Panc1 (cell line): ENCODE measurements at regions not wholly inside any gene's neighbourhood (a gene's known extent, or its start where the extent isn't known, plus 50 kb on each side); places are given as distances from the start of the nearest gene placed in this dataset.

Experiments
- ATAC-seq: fragments of 200-7000 bp; cut with Tn5 transposase; 2 replicates; pipeline ENCODE4 v1.9.1; 2020; ENCODE audit warnings: mild to moderate bottlenecking, moderate library complexity
- BruUV-seq: library from RNA; stranded (reverse); fragments of 400-500 nt; replicated peaks from 2 replicates; lab custom pipeline; 2021; lab: Mats Ljungman, UMichigan
- CTCF ChIA-PET: fragments of 300-600 bp; sonication (Branson Sonifier 250); formaldehyde crosslinking; loops from one replicate; lab custom pipeline; 2022; ENCODE audit warnings: antibody characterized with exemption; lab: Charles Lee
- POLR2A ChIA-PET: fragments of 300-600 bp; sonication (Branson Sonifier 250); formaldehyde crosslinking; loops from one replicate; lab custom pipeline; 2022; ENCODE audit warnings: antibody characterized with exemption; lab: Charles Lee
- DNase-seq: peaks from one replicate; pipeline ENCODE4 v3.0.0-alpha.2; 2010; ENCODE audit warnings: low read depth, low spot score
- H3K27ac ChIP-seq: 2 replicates; pipeline ENCODE4 v1.5.1; 2011; ENCODE audit warnings: mild to moderate bottlenecking, low read length, inconsistent platforms
- H3K27me3 ChIP-seq: fragments of 200-500 bp; sonication (Bioruptor generic); 2 replicates; pipeline ENCODE4 v1.6.0; 2014; ENCODE audit warnings: low read length, inconsistent platforms; ENCODE audit not compliant: control insufficient read depth, insufficient read depth
- H3K36me3 ChIP-seq: fragments of 200-500 bp; sonication (Bioruptor generic); 2 replicates; pipeline ENCODE4 v1.5.1; 2014; ENCODE audit warnings: inconsistent platforms, mild to moderate bottlenecking, low read length, moderate library complexity; ENCODE audit not compliant: control insufficient read depth, insufficient read depth
- H3K4me1 ChIP-seq: 2 replicates; pipeline ENCODE4 v1.5.1; 2011; ENCODE audit warnings: inconsistent platforms, mild to moderate bottlenecking, low read length, moderate library complexity; ENCODE audit not compliant: control insufficient read depth, insufficient read depth
- H3K4me3 ChIP-seq, 2 experiments: 2 replicates each; pipeline ENCODE4 v1.5.1; 2011 to 2012; ENCODE audit warnings: low read depth in 2 of 2, low read length in 2 of 2, mild to moderate bottlenecking in 2 of 2, inconsistent platforms in 1 of 2, moderate library complexity in 1 of 2
- H3K9me3 ChIP-seq: fragments of 200-500 bp; sonication (Bioruptor generic); 2 replicates; pipeline ENCODE4 v1.5.1; 2014; ENCODE audit warnings: low read depth, mild to moderate bottlenecking, inconsistent platforms, low read length, moderate library complexity; ENCODE audit not compliant: control insufficient read depth, insufficient read depth
- POLR2AphosphoS5 ChIP-seq: IDR thresholded peaks from 2 replicates; pipeline ENCODE4 v1.6.1; 2012; ENCODE audit warnings: mild to moderate bottlenecking, low read depth, low read length, moderate library complexity
- SIN3A ChIP-seq: IDR thresholded peaks from 2 replicates; pipeline ENCODE4 v1.6.1; 2012; ENCODE audit warnings: low read depth, mild to moderate bottlenecking, low read length, moderate library complexity, borderline replicate concordance; ENCODE audit not compliant: insufficient read depth
- TCF7L2 ChIP-seq: IDR thresholded peaks from 2 replicates; pipeline ENCODE4 v1.6.1; 2011; ENCODE audit warnings: mild to moderate bottlenecking, low read depth, low read length, inconsistent platforms
- in situ Hi-C: cut with HindIII; loops from 2 replicates; pipeline ENCODE4 v1.10.0; 2016; ENCODE audit warnings: low sequenced_read_pairs, low pct_unique_long_range_greater_than_20kb
- intact Hi-C: fragments of 100-400 bp; cut with micrococcal nuclease; formaldehyde crosslinking; loops from one replicate; pipeline ENCODE4 v1.10.0; 2022; ENCODE audit not compliant: unreplicated experiment
- TF ChIP-seq, protein P1 (sequence below): fragments of 450-650 bp; IDR thresholded peaks from 2 replicates; pipeline ENCODE4 v1.5.1; 2017; ENCODE audit warnings: mild to moderate bottlenecking
- TF ChIP-seq, protein P2 (sequence below), 2 experiments: IDR thresholded peaks; 2 replicates each; pipeline ENCODE4 v1.6.1; 2011 to 2012; ENCODE audit warnings: low read depth in 2 of 2, control low read depth in 1 of 2, low read length in 1 of 2, mild to moderate bottlenecking in 1 of 2, moderate library complexity in 1 of 2; ENCODE audit not compliant: insufficient read depth in 1 of 2

DNA sequence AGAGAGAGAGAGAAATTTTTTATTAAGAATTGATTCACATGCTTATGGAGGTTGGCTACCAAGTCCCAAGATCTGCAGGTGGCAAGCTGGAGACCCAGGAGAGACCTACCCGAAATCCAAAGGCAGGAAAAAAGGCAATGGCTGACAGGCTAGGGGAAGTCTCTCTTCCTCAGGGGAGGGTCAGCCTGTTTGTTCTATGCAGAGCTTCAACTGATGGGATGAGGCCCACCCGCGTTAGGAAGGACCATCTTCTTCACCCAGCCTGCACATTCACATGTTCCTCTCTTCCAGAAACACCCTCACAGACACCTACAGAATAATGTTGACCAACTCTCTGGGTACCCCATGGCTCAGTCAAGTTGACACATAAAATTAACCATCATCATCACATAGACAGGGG, 65.3 kb upstream of the SERP2 start:
- Histone ChIP-seq H3K9me3 (no peaks in the 10 kb centered on the region), H3K36me3 (no peaks in the 10 kb centered on the region), H3K4me1 (no peaks in the 10 kb centered on the region; the same call in 1 of the 2 replicates), H3K27me3 (no peaks in the 10 kb centered on the region), H3K27ac (no peak overlapping the region), H3K4me3 (no peak overlapping the region)
- intact Hi-C loops, result no loop called here
- TF ChIP-seq, protein P1, sequence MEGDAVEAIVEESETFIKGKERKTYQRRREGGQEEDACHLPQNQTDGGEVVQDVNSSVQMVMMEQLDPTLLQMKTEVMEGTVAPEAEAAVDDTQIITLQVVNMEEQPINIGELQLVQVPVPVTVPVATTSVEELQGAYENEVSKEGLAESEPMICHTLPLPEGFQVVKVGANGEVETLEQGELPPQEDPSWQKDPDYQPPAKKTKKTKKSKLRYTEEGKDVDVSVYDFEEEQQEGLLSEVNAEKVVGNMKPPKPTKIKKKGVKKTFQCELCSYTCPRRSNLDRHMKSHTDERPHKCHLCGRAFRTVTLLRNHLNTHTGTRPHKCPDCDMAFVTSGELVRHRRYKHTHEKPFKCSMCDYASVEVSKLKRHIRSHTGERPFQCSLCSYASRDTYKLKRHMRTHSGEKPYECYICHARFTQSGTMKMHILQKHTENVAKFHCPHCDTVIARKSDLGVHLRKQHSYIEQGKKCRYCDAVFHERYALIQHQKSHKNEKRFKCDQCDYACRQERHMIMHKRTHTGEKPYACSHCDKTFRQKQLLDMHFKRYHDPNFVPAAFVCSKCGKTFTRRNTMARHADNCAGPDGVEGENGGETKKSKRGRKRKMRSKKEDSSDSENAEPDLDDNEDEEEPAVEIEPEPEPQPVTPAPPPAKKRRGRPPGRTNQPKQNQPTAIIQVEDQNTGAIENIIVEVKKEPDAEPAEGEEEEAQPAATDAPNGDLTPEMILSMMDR, result no peak
- TF ChIP-seq SIN3A (no peak), POLR2AphosphoS5 (no peak), TCF7L2 (no peak)
- TF ChIP-seq, protein P2, sequence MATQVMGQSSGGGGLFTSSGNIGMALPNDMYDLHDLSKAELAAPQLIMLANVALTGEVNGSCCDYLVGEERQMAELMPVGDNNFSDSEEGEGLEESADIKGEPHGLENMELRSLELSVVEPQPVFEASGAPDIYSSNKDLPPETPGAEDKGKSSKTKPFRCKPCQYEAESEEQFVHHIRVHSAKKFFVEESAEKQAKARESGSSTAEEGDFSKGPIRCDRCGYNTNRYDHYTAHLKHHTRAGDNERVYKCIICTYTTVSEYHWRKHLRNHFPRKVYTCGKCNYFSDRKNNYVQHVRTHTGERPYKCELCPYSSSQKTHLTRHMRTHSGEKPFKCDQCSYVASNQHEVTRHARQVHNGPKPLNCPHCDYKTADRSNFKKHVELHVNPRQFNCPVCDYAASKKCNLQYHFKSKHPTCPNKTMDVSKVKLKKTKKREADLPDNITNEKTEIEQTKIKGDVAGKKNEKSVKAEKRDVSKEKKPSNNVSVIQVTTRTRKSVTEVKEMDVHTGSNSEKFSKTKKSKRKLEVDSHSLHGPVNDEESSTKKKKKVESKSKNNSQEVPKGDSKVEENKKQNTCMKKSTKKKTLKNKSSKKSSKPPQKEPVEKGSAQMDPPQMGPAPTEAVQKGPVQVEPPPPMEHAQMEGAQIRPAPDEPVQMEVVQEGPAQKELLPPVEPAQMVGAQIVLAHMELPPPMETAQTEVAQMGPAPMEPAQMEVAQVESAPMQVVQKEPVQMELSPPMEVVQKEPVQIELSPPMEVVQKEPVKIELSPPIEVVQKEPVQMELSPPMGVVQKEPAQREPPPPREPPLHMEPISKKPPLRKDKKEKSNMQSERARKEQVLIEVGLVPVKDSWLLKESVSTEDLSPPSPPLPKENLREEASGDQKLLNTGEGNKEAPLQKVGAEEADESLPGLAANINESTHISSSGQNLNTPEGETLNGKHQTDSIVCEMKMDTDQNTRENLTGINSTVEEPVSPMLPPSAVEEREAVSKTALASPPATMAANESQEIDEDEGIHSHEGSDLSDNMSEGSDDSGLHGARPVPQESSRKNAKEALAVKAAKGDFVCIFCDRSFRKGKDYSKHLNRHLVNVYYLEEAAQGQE (IDR thresholded peaks at IDR 0.05; ENCODE audit: insufficient read depth in 1 of 2, low read depth in 2 of 2, low read length in 1 of 2), result no peak
- BruUV-seq, result no TSS peak
- ATAC-seq (no peak), DNase-seq (no peak)
- in situ Hi-C loops, result no loop called here
- ChIA-PET POLR2A (no interaction called here), CTCF (no interaction called here)

DNA sequence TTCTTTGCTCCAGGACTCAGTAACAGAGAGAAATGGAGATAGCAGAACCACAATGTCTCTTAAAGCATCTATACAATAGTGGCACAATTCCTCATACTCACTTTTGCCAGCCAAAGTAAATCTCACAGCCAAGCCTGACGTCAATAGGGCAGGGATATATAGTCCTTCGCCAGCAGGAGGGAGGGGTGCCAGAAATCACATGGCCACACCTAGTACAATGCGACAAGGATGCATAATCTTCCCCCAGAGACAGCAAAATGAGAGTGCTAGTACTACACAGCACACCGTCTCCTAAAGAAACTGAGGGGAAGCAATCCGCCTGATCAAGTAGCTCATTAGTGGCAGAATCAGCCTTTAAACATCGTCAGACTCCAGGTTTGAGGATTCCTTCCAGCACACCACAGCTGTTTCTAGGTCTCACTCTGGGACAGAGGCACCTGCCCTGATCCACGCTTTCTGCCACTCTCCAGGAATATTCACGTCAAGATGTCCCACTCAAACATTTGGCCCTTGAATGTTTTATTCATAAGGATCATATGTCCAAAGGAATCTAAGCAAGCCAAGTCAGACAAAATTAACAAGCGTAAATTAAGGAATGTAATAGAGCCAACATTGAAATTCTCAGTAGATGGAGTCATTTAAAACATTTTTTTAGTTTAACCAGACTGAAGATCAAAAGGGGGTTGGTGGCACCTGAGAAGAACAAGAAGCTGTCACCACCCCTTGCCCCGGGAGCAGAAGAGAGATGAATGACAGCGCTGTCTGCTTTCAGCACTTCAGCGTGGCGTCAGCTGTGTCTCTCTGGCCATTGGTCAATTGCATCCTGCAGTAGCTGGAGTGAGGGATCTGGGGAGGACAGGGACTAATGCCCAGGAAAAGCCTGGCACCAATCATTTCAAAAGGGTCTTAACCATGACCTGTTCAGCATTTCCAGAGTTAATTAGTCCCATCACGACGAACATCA, 63.5 kb upstream of the SERP2 start:
- intact Hi-C loops (no loop called here), in situ Hi-C loops (no loop called here)
- DNase-seq (no peak), ATAC-seq (no peak)
- no peak for TF ChIP-seq TCF7L2
- TF ChIP-seq, protein P1, result no peak
- TF ChIP-seq, protein P2 (IDR thresholded peaks at IDR 0.05; ENCODE audit: insufficient read depth in 1 of 2, low read depth in 2 of 2, low read length in 1 of 2), result no peak
- no peak for TF ChIP-seq POLR2AphosphoS5
- TF ChIP-seq SIN3A, result no peak
- CTCF ChIA-PET, result no interaction called here
- H3K4me3 ChIP-seq, result no peak overlapping the region
- no TSS peak for BruUV-seq
- no peaks in the 10 kb centered on the region for H3K9me3 ChIP-seq
- POLR2A ChIA-PET, result interaction anchor here (0.5 kb wide), 1 partner anchor 33 kb away, joined by 3 read pairs; no protein-coding TSS in a partner anchor
- no peaks in the 10 kb centered on the region for H3K27me3 ChIP-seq
- no peak overlapping the region for H3K27ac ChIP-seq
- no peaks in the 10 kb centered on the region; the same call in 1 of the 2 replicates for H3K4me1 ChIP-seq
- no peaks in the 10 kb centered on the region for H3K36me3 ChIP-seq
